GM10266 (cell line): ENCODE measurements at regions not wholly inside any gene's neighbourhood (a gene's known extent, or its start where the extent isn't known, plus 50 kb on each side); places are given as distances from the start of the nearest gene placed in this dataset.

Source experiments
- DNase-seq: peaks from one replicate; pipeline ENCODE4 v3.0.0; 2012; ENCODE audit errors: extremely low spot score
- CTCF ChIP-seq: IDR thresholded peaks from 2 replicates; pipeline ENCODE4 v1.5.1; 2012; ENCODE audit warnings: mild to moderate bottlenecking, low read depth; ENCODE audit not compliant: control insufficient read depth, insufficient read depth; ENCODE audit errors: missing control alignments

DNA sequence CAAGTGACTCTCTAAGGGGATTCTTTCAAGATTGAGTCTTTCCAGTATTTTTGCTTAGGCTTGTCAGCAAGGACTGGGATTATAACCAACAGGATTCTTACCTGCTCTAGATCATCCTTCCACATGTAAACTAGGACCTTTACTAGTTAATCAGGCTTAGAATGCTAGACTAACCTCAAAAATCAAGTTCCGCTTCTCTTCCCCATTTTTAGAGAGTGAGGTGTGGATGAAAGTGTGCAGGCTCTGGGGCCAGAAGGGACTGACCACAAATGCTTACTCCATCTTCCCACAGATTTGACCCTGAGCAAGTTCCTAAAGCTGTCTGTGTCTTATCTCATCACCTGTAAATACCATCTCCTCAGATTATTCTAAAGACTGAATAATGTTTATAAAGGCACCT is 89.5 kb upstream of the IL12A start:
- no peak for DNase-seq
- no peak for TF ChIP-seq CTCF

DNA sequence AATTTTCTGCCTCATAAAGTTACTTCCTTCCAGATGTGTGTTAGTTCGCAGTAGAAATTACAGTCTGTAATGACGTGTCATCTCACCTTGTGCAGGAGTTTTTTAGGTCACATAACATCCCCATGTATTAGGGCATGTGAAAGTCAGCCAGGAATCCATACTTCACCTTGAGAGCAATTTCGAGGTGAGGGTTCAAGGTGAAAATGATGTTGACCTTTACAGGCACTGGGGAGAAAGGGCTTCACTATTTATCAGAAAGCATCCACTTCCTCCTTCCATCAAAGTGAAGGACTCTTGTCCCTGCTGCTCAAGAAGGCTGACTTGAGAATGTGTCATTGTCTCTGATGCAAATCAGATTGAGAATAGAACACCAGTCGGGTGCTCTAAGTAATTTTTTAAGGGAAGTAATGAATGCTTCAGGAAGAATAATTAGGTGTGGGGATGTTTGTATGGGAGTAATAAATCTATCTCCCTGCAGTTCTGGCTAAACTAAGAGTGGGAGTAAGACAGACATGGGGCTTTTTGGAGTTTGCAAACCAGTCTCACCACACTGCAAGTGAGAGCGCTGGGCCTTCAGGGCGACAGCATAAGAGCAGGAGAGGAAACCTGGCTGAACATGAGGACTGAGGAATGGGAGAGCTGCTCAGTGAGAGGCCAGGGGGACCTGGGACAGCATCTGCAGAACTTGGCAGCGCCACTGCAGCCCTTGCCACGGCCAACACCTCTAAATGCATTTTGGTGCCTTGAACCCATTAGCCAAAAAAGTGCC is 85.9 kb upstream of the IL12A start:
- DNase-seq = no peak
- no peak for TF ChIP-seq CTCF

DNA sequence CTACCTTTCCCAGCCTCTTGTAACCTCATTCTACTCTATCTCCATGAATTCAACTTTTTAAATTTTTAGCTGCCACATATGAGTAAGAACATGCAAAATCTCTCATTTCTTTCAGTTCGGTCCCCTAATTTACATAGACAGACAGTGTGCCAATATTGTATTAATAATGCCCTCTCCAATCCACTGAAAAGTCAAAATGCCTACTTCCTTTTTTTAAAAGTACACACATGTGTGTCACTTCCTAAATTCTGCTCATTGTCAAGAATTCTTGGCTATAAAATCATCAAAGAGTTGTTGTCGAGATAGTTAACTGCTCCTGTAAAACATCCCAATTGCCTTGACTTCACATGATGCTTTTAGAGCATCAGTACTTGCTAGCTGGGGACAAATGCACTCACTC is 84.2 kb upstream of the IL12A start:
- TF ChIP-seq CTCF = no peak
- DNase-seq = no peak

GRCh38 chr3:159904911-159905310 is 83.7 kb upstream of the IL12A start:
- TF ChIP-seq CTCF = no peak
- no peak for DNase-seq

- DNase-seq = no peak
- no peak for TF ChIP-seq CTCF
Observed at GRCh38 chr3:159907828-159908227, 80.8 kb upstream of the IL12A start.

- DNase-seq = peak; percentile 47
- TF ChIP-seq CTCF = no peak
Observed at GRCh38 chr3:159910991-159911663, 77.5 kb upstream of the IL12A start.

DNA sequence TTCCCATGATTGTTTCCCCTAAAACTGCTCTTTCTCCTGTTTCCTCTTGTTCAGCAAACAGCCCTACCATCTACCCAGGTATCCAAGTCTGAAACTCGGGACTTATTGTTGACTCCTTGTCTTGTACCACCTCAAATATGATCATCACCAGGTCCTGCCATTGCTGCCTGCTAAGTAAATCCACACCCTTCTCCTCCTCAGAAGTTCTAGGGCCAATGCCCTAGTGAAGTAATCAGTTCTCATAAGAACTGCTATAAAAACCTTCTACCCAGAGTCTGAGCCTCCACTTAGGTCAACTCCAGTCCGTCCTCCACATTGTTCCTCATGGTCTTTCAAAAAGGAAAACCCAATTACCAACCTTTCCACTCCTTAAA is 77.0 kb upstream of the IL12A start:
- TF ChIP-seq CTCF = no peak
- DNase-seq = no peak
